COR-L47 (cell line): ENCODE measurements at regions not wholly inside any gene's neighbourhood (a gene's known extent, or its start where the extent isn't known, plus 50 kb on each side); places are given as distances from the start of the nearest gene placed in this dataset.
"Not testable (repeated sequence)": the region's sequence is repeated elsewhere in the genome, so short reads cannot be mapped to it uniquely, and the experiment has no call there.

ENCODE experiments used
- DNase-seq: peaks from one replicate; lab custom pipeline; 2025; lab: John Stamatoyannopoulos, UW

- no peak for DNase-seq
Observed at GRCh38 chr15:38073178-38073946, 138.9 kb downstream of the TMCO5A start.

GRCh38 chr15:38074029-38074428, 139.6 kb downstream of the TMCO5A start:
- no peak for DNase-seq

DNA sequence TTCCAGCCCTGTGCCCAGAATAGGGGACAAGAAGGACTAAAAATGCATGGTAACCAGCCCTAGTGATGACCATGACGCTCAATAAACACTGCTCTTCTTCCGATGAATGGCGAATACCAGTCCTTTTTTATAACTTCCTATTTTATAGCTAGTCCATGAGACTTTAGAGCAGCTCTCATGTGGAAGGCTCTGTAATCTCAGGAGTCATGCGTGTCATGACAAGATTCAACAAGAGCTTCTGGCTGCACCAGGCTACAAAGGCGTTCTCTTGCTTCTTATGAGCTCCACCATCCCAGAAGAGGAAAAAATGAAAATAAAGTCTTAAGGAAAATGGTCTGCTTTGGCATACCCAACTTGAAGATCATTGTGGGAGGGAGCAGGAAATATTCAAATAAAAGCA, 141.0 kb downstream of the TMCO5A start:
- DNase-seq, result no peak

GRCh38 chr15:38076786-38077185, 142.3 kb downstream of the TMCO5A start:
- no peak for DNase-seq

DNA sequence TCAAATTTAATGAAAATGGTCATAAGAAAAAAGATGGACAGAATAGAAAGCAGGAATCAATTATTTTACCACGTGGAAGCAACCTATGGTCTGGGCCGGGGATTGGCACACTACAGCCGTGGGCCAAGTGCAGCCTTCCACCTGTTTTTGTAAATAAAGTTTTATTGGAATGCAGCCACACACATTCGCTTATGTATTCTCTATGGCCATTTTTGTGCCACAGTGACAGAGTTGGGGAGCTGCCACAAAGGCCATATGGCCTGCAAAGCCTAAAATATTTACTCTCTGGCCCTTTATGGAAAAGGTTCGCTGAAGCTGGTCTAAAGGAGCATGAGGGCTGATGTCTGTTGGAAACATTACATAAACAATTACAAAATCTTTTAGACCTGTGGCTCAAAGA, 144.8 kb downstream of the TMCO5A start:
- DNase-seq, result no peak

DNA sequence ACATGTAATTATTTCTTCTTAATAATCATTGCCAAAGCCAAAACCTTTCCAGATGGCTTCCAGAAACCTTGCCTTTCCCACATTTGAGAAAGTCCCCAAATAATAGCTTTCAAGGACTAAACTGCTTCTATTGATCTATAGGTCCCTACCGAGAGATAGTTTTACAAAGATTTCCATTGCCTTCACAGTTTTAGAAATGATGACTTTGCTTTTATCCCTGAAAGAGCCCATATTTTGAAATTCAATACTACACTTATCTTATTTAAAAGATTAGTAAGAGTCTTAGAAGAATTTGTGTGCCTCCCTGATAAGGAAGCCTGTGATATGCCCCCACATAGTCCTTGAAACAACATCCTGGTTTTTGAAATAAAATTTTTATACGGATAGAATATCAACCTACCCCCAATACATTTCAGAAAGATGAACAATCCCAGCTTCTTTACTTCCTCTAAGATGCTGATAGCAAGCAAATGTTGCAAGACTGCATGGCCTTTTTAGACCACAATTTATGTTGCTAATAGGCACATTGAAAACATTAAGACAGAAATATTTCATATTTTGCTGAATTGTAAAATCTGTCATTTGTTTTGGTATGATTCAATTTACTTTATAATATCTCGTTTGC, 146.3 kb downstream of the TMCO5A start:
- DNase-seq, result no peak

DNA sequence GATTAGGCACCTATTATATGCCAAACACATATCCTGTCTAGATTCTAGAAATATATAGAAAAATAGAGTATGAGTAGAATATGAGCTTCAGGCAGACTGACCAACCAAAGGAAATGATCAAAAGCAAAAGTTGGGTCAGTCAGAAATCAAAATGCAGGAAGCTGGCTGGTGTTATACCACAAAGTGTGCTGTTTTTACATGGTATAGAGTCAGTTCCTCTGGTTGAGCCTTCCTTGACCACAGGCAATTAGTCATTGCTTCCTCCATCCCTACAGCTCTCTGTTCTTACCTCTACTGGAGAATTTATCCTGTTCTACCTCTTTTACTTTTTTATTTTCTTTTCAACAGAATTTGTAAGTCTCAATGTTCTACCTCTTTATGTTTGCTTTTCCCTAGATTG, 149.8 kb downstream of the TMCO5A start:
- DNase-seq, result no peak

DNA sequence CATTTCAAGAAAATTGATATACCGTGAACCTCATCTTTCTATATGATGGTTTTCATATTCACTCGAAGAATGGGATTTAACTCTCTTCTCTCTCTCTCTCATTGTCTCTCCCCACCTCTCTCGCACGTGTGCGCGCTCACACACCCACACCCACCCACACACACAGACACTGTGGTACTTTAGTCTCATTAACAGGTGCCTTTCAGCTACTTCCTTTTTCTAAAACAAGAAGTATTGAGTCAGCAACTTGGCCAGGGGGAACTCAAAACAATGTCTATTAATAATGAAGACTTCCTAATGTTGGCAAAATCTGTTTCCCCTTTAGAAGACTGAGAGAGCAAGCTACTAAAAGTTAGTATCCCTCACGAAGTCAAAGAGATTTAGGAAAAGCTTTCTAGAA, 150.7 kb downstream of the TMCO5A start:
- no peak for DNase-seq

GRCh38 chr15:38085931-38086568, 151.6 kb downstream of the TMCO5A start:
- no peak for DNase-seq

DNA sequence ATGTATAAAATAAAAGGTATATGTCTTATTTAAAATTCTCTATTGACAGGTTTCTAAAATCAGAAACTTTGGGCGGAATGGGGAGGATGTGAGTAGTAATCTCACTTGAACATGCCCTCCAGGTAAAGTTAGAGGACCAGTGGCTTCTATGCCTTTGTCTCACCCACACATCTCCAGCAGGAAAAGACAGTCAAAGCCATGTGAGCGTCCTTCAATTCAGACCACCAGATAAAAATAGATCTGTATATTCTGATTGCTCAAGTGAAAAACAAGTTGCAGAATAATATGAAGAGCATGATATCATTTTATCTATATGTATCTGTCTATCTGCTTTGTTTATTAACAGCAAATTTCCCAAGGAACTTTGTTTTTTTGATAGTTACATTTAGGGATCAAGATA, 152.2 kb downstream of the TMCO5A start:
- DNase-seq, result no peak

DNA sequence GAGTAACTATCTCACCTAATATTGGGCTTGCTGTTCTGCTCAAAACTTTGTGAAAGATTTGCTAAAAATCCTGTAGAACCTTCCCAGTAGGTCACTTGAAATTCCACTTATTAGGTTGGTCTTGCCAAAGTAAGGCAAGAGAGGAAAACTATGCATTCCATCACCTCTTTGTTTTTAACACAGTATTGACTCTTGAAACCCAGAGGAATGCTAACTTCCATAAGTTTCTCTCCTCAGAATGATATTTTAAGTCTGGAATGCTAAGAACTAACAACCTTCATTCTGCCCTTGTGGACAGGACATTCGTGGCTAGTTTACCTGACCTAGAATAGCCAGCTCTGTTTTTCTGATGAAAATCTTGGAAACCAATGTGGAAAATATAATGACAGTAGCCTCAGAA, 154.5 kb downstream of the TMCO5A start:
- no peak for DNase-seq

DNA sequence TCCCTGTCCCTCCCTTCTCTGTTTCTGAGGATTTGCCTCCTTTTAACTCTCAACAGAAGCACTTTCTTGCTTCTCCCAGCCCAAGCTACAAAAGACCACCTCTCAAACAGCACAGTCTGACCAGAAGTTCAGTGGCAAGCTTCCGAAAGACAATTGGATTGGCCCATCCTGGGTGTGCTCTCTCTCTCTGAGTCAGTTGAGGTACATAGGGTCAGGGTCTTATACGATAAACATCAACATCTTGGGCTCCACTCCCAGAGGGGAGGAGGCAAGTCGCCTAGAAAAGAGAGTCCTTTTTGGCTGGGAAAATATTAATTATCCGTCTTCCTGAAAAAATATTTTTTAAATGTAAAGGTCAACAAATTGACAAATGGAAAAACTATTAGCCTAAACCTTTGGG, 155.8 kb downstream of the TMCO5A start:
- no peak for DNase-seq

DNA sequence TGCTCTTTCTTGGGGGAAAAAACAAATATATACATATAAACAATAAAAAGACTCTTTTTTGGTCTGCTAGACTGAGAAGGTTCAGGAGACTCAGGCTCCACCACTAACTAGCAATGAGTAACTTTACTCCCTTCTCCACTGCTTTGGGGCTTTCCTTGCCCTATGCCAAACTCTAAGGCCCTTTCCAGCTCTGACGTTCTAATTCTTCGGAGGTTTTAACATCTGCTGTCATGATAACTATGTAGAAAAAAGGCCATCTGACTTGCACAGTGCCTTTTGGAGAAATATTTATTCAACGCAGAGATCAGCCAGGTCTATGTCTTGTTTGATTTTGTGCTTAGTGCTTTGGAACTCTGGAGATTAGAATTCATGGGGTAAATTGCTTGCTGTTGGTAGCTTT, 156.2 kb downstream of the TMCO5A start:
- no peak for DNase-seq

DNA sequence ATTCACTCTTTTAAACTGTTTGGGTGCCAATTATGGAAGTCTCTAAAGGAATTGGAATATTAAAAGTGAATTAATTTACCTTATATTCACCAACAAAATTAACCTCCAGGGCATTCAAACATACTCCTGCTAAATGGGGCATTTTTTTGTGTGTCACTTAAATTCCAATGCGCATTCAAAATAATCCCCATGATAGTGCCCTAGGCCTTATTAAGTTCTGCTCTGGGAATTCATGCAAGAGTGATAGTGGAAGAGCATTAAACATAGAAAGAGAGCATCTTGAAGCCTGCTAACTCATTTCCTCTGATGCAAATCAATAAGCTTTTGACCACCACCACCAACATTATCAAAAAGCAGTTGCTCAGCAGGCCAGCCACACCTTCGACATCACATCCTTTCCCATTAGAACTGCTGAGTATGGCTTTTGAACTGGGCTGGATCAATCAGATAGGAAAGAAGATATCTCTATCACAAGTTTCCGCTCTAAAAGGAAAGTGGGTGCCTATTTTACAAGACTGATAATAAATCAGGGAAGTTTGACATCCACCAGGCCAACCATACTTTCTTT, 156.7 kb downstream of the TMCO5A start:
- no peak for DNase-seq

- no peak for DNase-seq
Observed at GRCh38 chr15:38093931-38094330, 158.7 kb upstream of the SPRED1 start.

GRCh38 chr15:38102972-38103371, 149.7 kb upstream of the SPRED1 start:
- no peak for DNase-seq

DNA sequence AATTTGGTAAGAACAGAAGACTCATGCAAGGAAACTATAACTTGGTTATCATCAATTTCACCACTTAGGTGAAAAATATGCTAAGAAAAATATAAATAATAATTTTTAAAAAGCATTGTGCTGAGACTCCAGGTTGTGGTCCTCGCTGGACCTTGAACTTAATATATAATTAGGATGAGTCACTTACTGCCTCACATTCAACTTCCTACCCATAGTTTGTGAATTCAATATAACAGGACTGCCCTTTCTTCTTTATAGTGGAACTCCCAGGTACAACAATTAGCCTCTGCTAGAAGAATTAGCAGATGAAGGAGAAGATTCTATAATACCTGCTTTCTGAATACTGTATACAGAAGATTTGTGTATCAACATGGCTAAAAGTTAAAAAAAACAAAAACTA, 149.1 kb upstream of the SPRED1 start:
- no peak for DNase-seq

GRCh38 chr15:38111070-38111469, 141.6 kb upstream of the SPRED1 start:
- no peak for DNase-seq

GRCh38 chr15:38112406-38112805, 140.2 kb upstream of the SPRED1 start:
- no peak for DNase-seq

DNA sequence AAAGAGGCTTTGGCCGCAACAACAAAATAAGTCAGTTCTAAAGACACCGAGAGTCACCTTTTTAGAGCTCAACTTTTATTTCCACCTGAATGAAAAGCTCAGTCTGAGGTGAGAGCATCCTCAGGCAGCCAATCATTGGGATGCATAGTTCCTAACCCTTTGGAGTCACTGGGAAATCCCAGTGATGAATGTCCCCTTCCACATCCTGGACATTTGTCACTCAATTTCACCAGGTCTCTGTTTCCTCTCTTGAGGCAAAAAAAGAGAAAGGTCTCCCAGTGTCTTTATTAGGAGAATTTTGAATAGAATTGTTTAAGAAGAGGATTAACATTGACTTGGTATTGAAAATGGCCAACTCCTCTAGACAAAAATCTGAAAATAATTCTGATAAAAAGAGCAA, 137.5 kb upstream of the SPRED1 start:
- DNase-seq, result no peak

DNA sequence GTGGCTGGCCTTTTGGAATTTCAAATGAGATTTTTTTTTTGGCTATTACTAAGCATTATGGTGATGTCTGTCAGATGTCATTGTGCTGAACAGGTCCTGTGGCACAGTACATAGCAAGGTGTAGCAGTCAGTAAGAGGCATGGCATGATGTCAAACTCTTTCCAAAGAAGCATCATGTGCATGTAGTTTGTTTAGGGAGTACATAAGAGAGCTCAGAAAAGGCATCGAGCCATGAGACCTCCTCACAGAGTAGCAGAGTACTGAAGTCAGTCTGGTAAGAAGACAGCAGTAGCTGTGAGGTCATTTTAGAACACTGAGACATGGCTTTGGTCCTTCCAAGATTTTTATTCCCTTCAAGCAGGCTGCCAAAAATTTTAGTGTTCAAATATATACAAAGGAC, 134.9 kb upstream of the SPRED1 start:
- no peak for DNase-seq

GRCh38 chr15:38119865-38120264, 132.8 kb upstream of the SPRED1 start:
- DNase-seq, result not testable (repeated sequence)

DNA sequence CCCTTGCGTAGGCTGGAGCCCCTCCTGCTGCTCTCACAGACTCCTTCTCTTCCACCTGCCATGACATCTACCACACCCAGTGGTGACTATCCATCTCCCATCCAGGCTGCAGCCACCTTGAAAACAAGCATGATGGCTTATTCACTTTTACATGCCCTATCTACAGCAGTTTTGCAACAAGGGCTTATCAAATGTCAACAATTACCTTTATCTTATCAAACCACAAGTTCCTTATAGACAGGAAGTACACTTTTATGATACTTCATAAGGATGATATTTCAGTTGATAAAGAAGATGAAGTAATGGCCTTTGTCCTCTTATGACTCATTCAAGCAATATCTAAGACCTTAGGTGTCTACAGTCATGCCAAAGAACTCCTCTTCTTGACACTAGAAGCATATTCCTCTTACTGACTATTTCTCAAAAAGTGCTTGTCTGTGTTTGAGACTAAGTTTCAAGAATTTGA, 125.3 kb upstream of the SPRED1 start:
- DNase-seq, result no peak
